ENCODE measurements at regions not wholly inside any gene's neighbourhood (a gene's known extent, or its start where the extent isn't known, plus 50 kb on each side); places are given as distances from the start of the nearest gene placed in this dataset.
"Not testable (repeated sequence)": the region's sequence is repeated elsewhere in the genome, so short reads cannot be mapped to it uniquely, and the experiment has no call there.

DNA sequence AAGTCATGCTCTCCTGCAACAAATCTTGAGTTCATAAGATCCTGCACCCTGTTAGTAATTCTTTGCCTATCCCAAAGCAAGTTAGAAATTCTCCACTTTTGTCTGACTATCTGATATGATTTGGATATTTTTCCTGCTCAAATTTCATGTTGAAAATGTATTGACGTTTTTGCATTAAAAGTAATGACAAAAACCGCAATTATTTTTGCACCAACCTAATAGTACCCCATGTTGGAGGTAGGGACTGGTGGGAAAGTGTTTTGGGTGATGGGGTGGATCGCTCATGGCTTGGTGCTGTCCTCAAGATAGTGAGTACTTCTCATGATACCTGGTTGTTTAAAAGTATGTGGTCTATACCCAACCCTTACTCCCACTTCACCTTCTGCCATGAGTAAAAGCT lies 713.4 kb downstream of the CDH18 start:
- no peak for DNase-seq

DNA sequence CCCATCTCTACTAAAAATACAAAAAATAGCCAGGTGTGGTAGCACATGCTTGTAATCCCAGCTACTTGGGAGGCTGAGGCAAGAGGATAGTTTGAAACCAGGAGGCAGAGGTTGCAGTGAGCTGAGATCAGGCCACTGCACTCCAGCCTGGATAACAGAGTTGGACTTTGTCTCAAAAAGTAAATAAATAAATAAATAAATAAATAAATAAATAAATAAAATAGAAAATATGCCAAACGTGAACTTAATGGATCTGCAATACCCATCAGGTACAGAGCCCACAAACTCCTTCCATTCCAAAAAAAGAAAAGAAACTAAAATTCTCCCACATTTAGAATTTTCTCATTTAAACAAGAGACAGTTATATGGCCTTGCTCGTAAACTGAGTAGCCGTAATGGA lies 702.7 kb downstream of the CDH18 start:
- no peak for DNase-seq

DNA sequence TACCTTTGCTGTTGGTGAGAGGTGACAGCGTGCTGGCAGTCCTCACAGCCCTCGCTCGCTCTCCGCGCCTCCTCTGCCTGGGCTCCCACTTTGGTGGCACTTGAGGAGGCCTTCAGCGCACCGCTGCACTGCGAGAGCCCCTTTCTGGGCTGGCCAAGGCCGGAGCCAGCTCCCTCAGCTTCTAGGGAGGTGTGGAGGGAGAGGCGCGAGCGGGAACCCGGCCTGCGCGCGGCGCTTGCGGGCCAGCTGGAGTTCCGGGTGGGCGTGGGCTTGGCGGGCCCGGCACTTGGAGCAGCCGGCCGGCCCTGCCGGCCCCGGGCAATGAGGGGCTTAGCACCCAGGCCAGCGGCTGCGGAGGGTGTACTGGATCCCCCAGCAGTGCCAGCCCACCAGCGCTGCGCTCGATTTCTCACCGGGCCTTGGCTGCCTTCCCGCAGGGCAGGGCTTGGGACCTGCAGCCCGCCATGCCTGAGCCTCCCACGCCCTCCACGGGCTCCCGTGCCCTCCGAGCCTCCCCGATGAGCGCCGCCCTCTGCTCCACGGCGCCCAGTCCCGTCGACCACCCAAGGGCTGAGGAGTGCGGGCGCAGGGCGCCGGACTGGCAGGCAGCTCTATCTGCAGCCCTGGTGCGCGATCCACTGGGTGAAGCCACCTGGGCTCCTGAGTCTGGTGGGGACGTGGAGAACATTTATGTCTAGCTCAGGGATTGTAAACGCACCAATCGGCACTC lies 700.3 kb downstream of the CDH18 start:
- DNase-seq, result not testable (repeated sequence)

DNA sequence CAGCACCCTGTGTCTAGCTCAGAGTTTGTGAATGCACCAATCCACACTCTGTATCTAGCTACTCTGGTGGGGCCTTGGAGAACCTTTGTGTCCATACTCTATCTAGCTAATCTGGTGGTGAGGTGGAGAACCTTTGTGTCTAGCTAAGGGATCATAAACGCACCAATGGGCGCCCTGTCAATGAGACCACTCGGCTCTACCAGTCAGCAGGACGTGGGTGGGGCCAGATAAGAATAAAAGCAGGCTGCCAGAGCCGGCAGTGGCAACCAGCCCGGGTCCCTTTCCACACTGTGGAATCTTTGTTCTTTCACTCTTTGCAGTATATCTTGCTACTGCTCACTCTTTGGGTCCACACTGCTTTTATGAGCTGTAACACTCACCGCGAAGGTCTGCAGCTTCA lies 699.7 kb downstream of the CDH18 start:
- DNase-seq, result not testable (repeated sequence)

DNA sequence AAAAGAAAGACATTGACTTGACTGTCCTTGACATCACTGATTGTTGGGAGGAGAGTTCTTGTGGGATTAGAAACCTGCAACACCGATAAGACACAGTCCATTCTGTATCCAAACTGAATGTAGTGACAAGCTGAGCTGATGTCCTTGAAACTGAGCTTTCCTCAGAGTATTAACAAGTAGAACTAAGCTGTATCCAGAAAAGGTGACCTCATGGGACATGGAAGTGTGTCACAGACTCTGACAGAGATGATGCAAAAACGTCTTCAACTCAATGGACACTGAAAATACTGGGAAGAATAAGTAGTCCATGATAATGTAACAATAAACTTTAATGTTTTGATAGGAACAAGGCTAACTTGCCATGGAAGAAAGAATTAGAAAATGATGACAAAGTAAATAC lies 690.1 kb downstream of the CDH18 start:
- no peak for DNase-seq

DNA sequence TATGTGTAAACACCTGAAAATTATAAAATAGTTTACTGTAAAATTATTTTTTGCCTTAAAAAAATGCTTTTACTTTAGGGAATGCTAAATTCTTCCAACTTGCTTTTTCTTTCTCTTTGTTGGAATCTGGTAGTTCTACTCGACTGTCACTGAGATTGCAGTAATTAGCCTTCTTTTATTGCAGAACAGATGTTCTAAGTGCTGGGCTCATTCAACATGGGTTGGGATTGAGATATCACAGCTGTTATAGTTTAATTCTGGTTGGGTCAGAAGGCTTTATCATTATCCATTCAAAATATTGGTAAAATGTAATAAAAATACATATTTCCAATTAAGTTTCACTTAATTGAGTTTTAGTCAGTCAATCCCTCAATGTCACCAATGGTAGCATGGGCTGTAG lies 686.7 kb downstream of the CDH18 start:
- DNase-seq, result no peak

DNA sequence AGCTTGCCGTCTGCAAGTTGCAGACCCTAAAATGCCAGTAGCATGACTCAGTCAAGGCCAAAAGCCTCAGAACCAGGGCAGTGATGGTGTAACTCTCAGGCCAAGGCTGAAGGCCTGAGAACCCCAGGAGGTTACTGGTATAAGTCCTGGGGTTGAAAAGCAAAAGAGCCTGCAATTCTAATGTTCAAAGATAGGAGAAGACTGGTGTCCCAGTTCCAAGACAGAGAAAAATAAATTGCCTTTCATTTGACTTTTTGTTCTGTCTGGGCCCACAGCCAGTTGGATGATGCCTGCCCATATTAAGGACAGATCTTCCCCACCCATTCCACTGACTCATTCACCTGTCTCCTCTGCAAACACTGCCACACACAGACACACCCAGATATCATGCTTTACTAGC lies 673.2 kb downstream of the CDH18 start:
- peak; percentile 57 for DNase-seq

DNA sequence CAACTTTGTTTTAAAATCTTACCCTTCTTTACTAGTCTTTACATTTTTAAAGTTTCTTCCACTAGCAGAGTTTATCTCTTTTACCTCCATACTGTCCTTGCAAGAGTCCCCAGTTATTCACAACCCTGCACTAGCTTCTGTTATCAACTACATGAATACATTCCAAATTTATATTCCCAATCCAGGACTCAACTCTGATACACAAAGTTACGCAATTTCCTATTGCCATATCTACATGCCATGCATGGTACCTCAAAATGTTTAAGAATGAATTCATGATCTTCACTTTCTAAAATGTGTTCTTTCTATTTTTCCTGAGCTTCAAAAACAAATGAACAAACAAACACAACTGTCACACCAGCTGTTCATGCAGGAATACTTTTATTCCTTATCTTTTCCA lies 668.7 kb downstream of the CDH18 start:
- no peak for DNase-seq

DNA sequence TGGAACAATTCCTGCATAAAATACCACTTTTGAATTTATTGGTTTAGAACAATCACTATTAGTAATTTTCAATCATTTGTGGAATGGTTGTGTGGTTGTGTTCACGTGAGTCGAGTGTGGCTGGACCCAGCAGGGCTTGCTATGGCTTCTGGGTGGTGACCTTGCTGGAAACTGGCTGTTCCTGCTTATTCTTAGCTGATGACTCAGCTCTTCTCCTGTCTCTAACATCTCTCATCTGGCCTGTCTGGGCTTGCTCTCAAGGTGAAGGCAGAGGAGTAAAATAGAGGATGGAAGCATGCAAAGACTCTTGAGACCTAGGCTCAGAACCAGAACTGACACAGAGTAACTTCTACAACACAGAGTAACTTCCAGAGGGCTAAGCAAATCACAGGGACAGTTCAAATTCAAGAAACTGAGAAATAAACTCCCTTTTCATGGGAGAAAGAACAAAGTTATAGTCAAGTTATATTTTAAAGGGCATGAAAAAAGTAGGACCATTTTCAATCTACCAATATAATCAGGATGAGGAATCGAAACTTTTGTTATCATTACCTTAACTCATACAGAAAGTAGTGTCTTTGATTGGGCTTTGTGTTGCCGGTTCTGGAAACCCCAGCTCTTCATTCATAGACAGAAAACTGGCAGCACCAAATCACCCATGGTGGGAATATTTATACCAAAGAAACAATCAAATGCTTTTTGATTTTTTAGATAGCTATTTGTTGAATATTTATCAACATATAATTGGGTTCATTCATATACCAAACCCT lies 665.1 kb downstream of the CDH18 start:
- DNase-seq, result peak; percentile 53

DNA sequence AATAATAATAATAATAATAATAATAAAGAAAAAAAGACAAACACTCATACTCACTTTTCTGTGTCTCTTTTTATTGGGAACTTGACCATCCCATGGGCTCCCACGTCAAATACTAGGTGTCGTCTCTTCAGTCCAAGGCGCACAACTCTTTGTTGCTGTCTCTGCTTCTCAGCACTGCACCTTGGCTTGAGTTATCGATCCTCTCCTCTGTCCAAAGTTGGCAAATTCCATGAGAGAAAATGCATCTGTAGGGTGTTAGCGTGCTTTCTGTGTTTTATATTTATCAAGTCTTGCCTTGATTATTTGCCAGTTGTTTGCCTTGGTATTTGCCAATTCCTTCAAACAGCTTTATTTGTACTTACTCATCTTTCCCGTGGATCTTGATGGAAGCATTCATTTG lies 653.7 kb downstream of the CDH18 start:
- no peak for DNase-seq

DNA sequence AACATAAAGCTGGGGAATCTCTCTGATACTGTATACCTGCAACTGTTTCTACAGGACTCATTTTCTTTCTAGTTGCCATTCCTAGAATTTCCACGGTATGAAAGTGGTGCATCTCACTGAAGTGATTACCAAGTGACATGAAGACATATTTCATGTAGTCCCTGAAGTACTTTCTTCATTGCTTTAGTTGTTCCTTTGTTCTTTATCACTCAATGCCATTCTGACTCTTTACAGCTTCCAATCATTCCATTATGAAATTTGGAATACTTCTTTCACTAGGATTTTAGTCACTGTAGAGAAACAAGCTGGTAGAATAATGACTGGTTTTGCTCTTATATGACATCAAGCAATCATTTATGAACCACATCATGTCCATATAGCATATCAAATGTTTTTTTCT lies 645.1 kb downstream of the CDH18 start:
- DNase-seq, result no peak

DNA sequence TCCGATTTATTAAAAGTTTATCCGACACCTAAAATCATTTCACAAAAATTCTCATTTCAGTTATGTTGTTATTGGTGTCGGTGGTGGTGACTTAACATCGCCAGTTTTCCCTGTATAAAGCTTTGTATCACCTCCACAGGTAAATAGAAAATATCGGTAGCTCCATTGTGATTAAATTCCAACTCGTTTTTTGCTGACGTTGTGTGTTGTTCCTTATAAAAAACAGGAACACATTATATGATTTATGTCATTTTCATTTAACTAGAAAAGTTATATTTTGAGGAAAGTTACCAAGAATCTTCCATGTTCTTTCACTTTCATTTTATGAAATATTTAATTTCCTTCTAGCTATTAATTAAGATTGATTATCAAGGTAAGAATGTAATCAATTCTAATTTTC lies 635.9 kb downstream of the CDH18 start:
- no peak for DNase-seq

DNA sequence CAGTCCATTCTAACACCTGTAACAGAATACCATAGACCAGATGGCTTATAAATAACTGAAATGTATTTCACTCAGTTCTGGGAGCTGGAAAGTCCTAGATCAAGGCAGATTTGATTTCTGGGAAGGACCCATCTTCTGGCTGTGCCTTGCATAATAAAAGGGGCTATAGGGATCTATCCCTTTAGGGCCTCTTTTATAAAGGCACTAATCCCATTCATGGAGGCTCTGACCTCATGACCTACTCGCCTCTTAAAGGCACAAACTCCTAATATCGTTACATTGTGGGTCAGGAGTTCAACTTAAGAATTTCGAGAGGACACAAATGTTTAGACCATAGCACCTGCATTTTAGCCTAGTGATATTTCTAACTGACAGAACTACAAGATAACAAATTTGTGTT lies 619.0 kb downstream of the CDH18 start:
- no peak for DNase-seq

DNA sequence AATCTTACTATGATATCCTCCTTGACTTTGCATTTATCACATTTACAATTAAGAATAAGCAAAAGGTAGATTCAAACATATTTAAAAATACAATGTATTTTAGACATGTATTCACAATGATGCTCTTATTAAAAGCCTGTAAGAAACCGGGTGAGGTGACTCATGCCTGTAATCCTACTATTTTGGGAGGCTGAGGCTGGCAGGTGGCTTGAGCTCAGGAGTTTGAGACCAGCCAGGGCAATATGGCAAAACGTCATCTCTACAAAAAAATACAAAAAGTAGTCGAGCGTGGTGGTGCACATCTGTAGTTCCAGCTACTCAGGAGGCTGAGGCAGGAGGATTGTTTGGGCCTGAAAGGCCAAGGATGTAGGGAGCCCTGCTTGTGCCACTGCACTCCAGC lies 618.4 kb downstream of the CDH18 start:
- DNase-seq, result no peak

DNA sequence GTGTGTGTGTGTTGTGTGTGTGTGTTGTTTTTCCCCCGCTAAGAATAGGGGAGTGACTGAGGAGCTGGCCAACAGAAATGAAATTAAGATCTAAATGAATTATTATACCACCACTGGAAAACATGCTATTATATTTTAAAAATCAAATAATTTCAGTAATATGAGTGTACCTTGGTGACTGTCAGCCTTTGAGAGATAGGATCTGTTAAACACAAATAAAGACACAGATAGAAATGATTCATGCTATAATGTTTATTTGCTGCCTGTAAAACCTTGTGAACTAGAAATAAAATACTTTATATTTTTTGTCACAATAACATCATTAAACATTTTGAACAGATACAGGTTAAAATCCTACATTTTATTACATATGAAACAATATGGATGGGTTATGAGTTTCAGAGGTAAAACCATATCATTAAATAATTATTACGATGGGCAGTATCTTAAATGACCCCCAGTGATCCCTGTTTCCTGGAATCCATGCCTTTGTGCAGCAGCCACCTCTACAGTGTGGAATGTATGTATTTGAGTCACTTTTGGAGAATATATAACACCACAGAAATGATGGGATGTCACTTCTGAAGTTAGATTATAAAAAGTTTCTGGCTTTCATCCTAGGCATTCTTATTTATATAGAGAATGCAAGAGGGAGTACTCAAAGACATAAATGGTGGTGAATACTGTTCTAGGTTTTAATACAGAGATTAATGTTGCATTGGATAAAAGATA lies 617.2 kb downstream of the CDH18 start:
- no peak for DNase-seq

DNA sequence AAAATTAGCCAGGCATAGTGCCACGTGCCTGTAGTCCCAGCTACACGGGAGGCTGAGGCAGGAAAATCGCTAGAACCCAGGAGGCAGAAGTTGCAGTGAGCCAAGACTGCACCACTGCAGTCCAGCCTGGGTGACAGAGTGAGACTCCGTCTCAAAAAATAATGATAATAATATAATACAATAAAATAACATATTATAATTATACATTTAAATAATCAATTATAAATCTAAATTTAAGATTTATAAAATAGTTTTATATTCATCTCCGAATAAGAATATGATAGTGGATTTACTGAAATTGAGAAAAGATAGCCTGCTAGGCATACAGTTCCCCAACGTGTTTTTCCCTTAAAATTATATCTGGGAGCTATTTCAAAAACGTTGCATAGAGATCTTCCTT lies 599.6 kb downstream of the CDH18 start:
- no peak for DNase-seq

DNA sequence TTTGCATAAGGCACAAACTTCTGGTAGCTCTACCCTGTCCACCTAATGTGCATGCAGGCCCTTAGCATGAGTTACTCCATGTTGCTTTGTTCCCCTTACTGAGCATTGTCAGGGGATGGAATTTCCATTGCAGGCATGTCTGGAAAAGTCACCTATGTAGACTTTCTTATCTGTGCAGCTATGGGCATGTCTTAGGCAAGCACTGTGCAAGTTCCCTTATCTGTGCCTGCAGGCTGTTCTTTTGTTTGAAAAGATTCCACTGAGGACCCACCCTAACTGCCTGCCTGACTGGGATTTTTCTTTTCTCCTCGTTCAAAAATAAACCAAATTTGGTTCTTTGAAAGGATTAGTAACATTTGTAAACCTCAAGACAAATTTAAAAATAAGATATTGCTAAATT lies 587.0 kb downstream of the CDH18 start:
- no peak for DNase-seq

DNA sequence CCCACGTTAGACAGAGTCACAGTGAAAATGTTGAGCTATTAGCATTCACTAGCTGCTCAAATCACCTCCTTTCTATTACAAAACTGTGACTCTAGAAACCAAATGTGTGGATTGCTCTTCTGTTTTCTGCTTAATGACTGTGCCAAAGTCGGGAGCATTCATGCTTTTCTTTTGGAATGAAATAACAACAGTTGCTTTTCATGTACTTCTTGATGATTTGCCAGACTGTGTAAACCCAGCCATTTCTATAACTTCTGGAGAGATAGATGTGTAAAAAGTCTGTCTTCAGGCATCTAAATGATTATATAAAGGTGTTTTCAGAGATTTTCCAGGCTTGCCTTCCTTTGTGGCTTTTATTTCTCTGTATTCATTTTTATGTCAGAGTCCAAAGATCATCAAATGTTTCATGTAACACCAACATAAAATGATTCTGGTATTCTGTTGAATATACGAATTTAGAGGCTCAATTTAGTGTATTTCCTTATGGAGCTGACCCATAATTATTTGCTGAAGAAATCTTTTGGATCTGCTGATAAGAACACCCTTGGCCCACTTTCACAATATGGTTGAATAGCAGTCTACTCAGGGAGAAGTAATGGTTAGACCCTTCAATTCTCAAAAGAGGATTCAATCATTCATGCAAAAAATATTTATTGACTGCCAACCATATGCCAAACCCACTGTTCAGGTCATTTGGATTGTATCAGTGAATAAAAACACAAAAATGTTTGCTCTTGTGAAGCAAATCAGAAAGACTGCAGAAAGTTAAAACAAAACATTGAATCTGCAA lies 581.2 kb downstream of the CDH18 start:
- no peak for DNase-seq

DNA sequence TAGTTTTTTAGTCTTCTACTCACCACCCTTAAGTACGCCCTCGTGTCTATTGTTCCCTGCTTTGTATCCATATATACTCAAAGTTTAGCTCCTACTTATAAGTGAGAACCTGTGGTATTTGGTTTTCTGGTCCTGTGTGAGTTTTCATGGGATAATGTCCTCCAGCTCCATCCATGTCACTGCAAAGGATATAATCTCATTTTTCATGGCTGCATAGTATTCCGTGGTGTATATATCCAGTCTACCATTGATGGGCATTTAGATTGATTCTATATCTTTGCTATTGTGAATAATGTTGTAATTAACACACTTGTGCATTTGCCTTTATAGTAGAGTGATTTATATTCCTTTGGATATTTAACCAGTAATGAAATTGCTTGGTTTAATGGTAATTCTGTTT lies 579.9 kb downstream of the CDH18 start:
- DNase-seq, result no peak

DNA sequence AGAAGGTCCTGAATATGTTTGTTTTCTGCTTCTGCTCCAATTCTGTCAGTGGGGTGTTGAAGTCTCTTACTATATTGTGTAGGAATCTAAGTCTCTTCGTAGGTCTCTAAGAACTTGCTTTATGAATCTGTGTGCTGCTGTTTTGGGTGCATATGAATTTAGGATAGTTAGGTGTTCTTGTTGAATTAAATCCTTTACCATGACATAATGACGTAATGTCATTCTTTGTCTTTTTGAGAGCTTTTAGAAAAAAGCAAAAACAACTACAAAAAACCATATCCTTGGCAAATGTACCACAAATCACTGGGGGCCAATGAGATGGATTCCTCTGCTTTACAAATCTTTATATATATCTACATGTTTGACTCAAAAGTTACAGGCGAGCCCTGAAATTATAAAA lies 576.1 kb downstream of the CDH18 start:
- DNase-seq, result no peak

All from fibroblast of upper back skin (primary cell).